Activated T-cell treated with anti-CD3 and anti-CD28 coated beads, Interleukin-2, amount 50 U/mL, for 24 hours (primary cell): ENCODE measurements at regions not wholly inside any gene's neighbourhood (a gene's known extent, or its start where the extent isn't known, plus 50 kb on each side); places are given as distances from the start of the nearest gene placed in this dataset.

Experiments
- DNase-seq: peaks from one replicate; pipeline ENCODE4 v3.0.0-alpha.2; 2020
- H3K27ac Mint-ChIP-seq: 2 replicates; pipeline ENCODE4 v1.8.0; 2020; ENCODE audit warnings: mild to moderate bottlenecking, mixed read lengths
- H3K27me3 Mint-ChIP-seq: 2 replicates; pipeline ENCODE4 v1.8.0; 2020; ENCODE audit warnings: mixed read lengths
- H3K36me3 Mint-ChIP-seq: 2 replicates; pipeline ENCODE4 v1.8.0; 2020; ENCODE audit warnings: low read depth, mixed read lengths
- H3K4me1 Mint-ChIP-seq: 2 replicates; pipeline ENCODE4 v1.8.0; 2020; ENCODE audit warnings: low read depth, mixed read lengths
- H3K4me3 Mint-ChIP-seq: 2 replicates; pipeline ENCODE4 v1.8.0; 2020; ENCODE audit warnings: mild to moderate bottlenecking, moderate library complexity, mixed read lengths
- H3K9me3 Mint-ChIP-seq: 2 replicates; pipeline ENCODE4 v1.8.0; 2020; ENCODE audit warnings: mixed read lengths

- peaks cover 2% of the 10 kb centered on the region for H3K27me3 Mint-ChIP-seq
- no peak overlapping the region for H3K27ac Mint-ChIP-seq
- no peak overlapping the region for H3K4me3 Mint-ChIP-seq
- no peaks in the 10 kb centered on the region for H3K4me1 Mint-ChIP-seq
- H3K9me3 Mint-ChIP-seq = no peaks in the 10 kb centered on the region
- no peak for DNase-seq
- no peaks in the 10 kb centered on the region for H3K36me3 Mint-ChIP-seq
Observed at GRCh38 chr2:216967889-216968288, 108.0 kb upstream of the TNP1 start.

- Mint-ChIP-seq H3K4me1 (no peaks in the 10 kb centered on the region), H3K36me3 (no peaks in the 10 kb centered on the region), H3K4me3 (no peak overlapping the region), H3K27ac (no peak overlapping the region), H3K27me3 (peaks cover 2% of the 10 kb centered on the region), H3K9me3 (no peaks in the 10 kb centered on the region)
- no peak for DNase-seq
Observed at GRCh38 chr2:216960671-216961268, 100.9 kb upstream of the TNP1 start.

DNA sequence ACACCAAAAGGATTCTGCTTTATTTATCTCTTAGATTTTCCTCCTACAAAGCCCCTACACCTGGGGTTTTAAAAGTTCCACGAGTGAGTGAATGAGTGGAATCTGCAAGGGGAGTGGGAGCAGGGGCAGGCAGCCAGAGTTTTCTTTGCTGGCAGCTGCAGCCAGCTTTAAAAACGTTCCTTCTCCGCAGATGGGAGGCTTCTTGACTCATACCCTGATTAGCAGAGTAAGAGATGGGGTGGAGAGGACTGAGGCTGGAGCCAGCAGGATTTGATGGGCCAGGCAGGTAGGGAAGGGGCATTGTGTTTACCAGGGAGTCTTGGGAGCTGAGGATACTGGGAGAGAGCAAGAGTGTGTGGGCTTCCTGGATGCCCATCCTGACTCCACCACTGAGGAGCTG is 99.6 kb upstream of the TNP1 start:
- no peaks in the 10 kb centered on the region for H3K36me3 Mint-ChIP-seq
- H3K27me3 Mint-ChIP-seq = peaks cover 2% of the 10 kb centered on the region

GRCh38 chr2:216956820-216957493 is 97.1 kb upstream of the TNP1 start:
- H3K36me3 Mint-ChIP-seq = no peaks in the 10 kb centered on the region

More for the DNA sequence above, 99.6 kb upstream of the TNP1 start:
- no peak overlapping the region for H3K27ac Mint-ChIP-seq
- no peaks in the 10 kb centered on the region for H3K4me1 Mint-ChIP-seq
- no peaks in the 10 kb centered on the region for H3K9me3 Mint-ChIP-seq
- no peak overlapping the region for H3K4me3 Mint-ChIP-seq
- no peak for DNase-seq

DNA sequence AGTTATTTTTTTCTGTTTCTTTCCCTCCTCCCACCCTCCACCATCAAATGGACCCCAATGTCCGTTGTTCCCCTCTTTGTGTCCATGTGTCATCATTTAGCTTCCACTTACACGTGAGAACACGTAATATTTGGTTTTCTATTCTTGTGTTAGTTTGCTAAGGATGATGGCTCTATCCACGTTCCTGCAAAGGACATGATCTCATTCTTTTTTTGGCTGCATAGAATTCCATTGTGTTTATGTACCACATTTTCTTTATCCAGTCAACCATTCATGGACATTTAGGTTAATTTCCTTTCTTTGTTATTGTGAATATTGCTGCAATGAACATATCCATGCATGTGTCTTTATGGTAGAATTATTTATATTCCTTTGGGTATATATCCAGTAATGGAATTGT is 91.3 kb upstream of the TNP1 start:
- Mint-ChIP-seq H3K9me3 (no peaks in the 10 kb centered on the region), H3K4me3 (no peak overlapping the region), H3K27ac (no peak overlapping the region), H3K27me3 (peaks cover 3% of the 10 kb centered on the region), H3K36me3 (no peaks in the 10 kb centered on the region), H3K4me1 (no peaks in the 10 kb centered on the region)
- no peak for DNase-seq

More at GRCh38 chr2:216956820-216957493, 97.1 kb upstream of the TNP1 start:
- H3K9me3 Mint-ChIP-seq = no peaks in the 10 kb centered on the region
- no peak overlapping the region for H3K27ac Mint-ChIP-seq
- H3K4me3 Mint-ChIP-seq = no peak overlapping the region
- no peak for DNase-seq
- no peaks in the 10 kb centered on the region for H3K4me1 Mint-ChIP-seq
- peaks cover 2% of the 10 kb centered on the region for H3K27me3 Mint-ChIP-seq

GRCh38 chr2:216950547-216950946 is 90.7 kb upstream of the TNP1 start:
- Mint-ChIP-seq H3K27ac (no peak overlapping the region), H3K27me3 (peaks cover 3% of the 10 kb centered on the region), H3K4me3 (no peak overlapping the region), H3K9me3 (no peaks in the 10 kb centered on the region), H3K4me1 (no peaks in the 10 kb centered on the region), H3K36me3 (no peaks in the 10 kb centered on the region)
- no peak for DNase-seq

GRCh38 chr2:216949700-216950413 is 90.0 kb upstream of the TNP1 start:
- DNase-seq = no peak
- H3K4me3 Mint-ChIP-seq = no peak overlapping the region
- no peaks in the 10 kb centered on the region for H3K4me1 Mint-ChIP-seq
- H3K27me3 Mint-ChIP-seq = peaks cover 3% of the 10 kb centered on the region
- no peaks in the 10 kb centered on the region for H3K9me3 Mint-ChIP-seq
- H3K36me3 Mint-ChIP-seq = no peaks in the 10 kb centered on the region
- no peak overlapping the region for H3K27ac Mint-ChIP-seq

- no peaks in the 10 kb centered on the region for H3K9me3 Mint-ChIP-seq
- H3K27ac Mint-ChIP-seq = no peak overlapping the region
- H3K4me3 Mint-ChIP-seq = no peak overlapping the region
- H3K36me3 Mint-ChIP-seq = no peaks in the 10 kb centered on the region
- DNase-seq = no peak
- peaks cover 3% of the 10 kb centered on the region for H3K27me3 Mint-ChIP-seq
- H3K4me1 Mint-ChIP-seq = no peaks in the 10 kb centered on the region
Observed at GRCh38 chr2:216947055-216947454, 87.2 kb upstream of the TNP1 start.

- peaks cover 8% of the 10 kb centered on the region for H3K9me3 Mint-ChIP-seq
- DNase-seq = no peak
- no peak overlapping the region for H3K27ac Mint-ChIP-seq
- no peaks in the 10 kb centered on the region for H3K36me3 Mint-ChIP-seq
- H3K4me3 Mint-ChIP-seq = no peak overlapping the region
- H3K4me1 Mint-ChIP-seq = no peaks in the 10 kb centered on the region
- peaks cover 7% of the 10 kb centered on the region for H3K27me3 Mint-ChIP-seq
Observed at GRCh38 chr2:216944733-216945132, 84.9 kb upstream of the TNP1 start.

DNA sequence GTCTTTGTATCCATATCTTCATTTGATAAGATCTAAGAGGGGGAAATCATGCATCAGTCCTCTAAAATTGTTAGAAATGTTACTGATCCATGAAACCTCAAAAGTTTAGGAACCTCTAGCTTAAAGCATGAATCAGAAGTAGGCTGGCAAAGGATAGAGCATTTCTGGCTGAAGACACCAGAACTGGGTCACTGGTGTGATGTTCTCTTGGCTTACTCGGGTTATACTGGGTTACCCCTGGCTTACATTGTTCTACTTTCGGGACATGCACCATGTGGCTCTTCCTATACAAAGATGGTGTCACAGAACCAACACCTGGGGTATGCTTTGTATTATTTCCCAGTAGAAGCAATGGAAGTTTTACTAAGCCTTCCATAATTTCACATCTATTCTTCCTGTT is 83.2 kb upstream of the TNP1 start:
- no peaks in the 10 kb centered on the region for H3K36me3 Mint-ChIP-seq
- peaks cover 8% of the 10 kb centered on the region for H3K9me3 Mint-ChIP-seq
- H3K4me1 Mint-ChIP-seq = no peaks in the 10 kb centered on the region
- H3K27ac Mint-ChIP-seq = no peak overlapping the region
- H3K27me3 Mint-ChIP-seq = peaks cover 7% of the 10 kb centered on the region
- DNase-seq = no peak
- H3K4me3 Mint-ChIP-seq = no peak overlapping the region

- Mint-ChIP-seq H3K4me3 (no peak overlapping the region), H3K4me1 (no peaks in the 10 kb centered on the region), H3K9me3 (peaks cover 8% of the 10 kb centered on the region), H3K36me3 (no peaks in the 10 kb centered on the region), H3K27me3 (peaks cover 7% of the 10 kb centered on the region), H3K27ac (no peak overlapping the region)
- no peak for DNase-seq
Observed at GRCh38 chr2:216942465-216942864, 82.6 kb upstream of the TNP1 start.

DNA sequence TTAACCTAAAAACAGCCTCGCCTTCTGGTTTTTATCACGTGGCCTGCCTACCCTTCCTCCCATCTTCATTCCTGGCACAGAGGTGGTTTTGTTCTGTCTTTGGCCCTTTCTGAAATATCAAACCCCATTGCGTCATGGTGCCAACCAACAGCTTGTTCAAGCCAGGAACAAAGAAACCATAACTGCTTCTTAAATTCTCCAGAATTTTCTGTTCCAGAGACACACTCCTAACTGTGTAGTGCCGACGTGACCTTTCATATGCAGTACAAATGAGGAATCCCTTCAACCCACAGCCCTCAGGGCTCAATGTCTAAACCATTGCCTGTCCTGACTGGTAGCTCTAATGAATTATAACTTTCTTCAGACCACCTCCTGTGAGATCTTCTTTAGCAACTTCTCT is 82.2 kb upstream of the TNP1 start:
- no peak overlapping the region for H3K27ac Mint-ChIP-seq
- no peak overlapping the region for H3K4me3 Mint-ChIP-seq
- no peaks in the 10 kb centered on the region for H3K4me1 Mint-ChIP-seq
- DNase-seq = no peak
- H3K27me3 Mint-ChIP-seq = peaks cover 10% of the 10 kb centered on the region
- H3K9me3 Mint-ChIP-seq = peaks cover 8% of the 10 kb centered on the region
- no peaks in the 10 kb centered on the region for H3K36me3 Mint-ChIP-seq

DNA sequence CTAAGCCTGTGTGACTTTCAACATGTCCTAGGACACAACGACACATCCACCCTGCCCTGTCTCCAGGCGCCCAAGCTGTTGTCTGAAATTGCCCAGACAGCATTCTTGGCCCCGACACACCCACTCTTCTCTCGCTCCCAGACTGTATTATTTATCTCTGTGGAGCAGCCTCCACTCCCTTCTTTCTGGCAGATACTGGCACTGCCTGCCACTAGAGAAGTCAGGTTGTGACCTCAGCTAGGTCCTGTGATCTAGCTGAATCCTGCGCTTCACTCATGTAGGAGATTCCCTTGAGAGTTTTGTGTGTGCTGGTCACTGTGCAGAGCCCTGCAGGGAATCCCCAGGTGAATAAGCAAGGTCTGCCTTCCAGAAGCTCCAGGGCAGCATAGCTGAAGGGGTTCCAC is 77.1 kb upstream of the TNP1 start:
- Mint-ChIP-seq H3K4me3 (no peak overlapping the region), H3K9me3 (peaks cover 8% of the 10 kb centered on the region), H3K27me3 (peaks cover 11% of the 10 kb centered on the region), H3K4me1 (no peaks in the 10 kb centered on the region), H3K36me3 (no peaks in the 10 kb centered on the region), H3K27ac (no peak overlapping the region)
- no peak for DNase-seq

DNA sequence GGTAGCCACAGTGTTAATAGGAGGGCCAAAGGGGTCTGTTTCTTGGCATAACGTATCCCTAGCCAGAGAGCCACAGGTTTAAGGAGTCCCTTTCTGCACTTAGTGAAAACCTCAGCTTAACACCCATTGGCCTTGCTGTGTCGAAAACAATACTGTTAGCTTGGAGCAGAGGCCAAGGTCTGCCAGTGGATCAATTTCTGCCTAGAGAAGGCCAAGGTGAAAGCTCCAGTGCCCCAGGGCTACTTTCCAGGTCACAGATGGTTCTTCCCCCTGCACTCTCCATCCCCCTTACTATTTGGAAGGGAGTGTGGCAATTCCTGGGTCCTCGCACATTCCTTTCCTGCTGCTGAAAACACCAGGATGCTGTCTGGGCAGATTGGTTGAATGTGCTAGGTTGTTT is 74.8 kb upstream of the TNP1 start:
- DNase-seq = no peak
- Mint-ChIP-seq H3K27me3 (peaks cover 4% of the 10 kb centered on the region), H3K4me3 (no peak overlapping the region), H3K27ac (no peak overlapping the region), H3K36me3 (no peaks in the 10 kb centered on the region), H3K4me1 (no peaks in the 10 kb centered on the region), H3K9me3 (no peaks in the 10 kb centered on the region)

- Mint-ChIP-seq H3K27me3 (peaks cover 8% of the 10 kb centered on the region), H3K27ac (no peak overlapping the region), H3K9me3 (no peaks in the 10 kb centered on the region), H3K36me3 (no peaks in the 10 kb centered on the region), H3K4me1 (no peaks in the 10 kb centered on the region), H3K4me3 (no peak overlapping the region)
- DNase-seq = no peak
Observed at GRCh38 chr2:216934151-216934550, 74.3 kb upstream of the TNP1 start.
